ENCODE measurements at regions not wholly inside any gene's neighbourhood (a gene's known extent, or its start where the extent isn't known, plus 50 kb on each side); places are given as distances from the start of the nearest gene placed in this dataset.
"Not testable (repeated sequence)": the region's sequence is repeated elsewhere in the genome, so short reads cannot be mapped to it uniquely, and the experiment has no call there.

DNA sequence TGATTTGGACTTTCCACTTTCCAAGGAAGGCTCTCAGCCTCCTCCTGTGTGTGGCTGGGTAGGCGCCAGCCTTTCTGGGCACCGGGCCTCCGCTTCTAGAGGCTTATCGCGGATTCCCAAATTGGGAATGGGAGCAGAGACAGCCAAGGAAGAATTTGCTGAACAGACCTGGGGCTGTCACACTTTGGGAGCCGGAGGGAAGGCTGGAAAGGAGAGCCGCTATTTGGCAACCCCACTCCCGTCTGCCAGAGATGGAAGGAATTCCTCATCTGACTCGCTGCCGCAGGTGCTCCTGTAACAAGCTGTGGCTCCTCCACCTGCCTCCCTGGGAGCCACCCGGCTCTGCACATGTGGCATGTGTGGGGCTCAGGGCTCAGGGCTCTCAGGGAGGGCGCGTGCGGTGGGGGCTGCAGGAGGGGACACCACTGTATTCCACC lies 50.8 kb upstream of the ECHDC3 start:
- DNase-seq (ENCODE audit: low read depth in 4 of 4, low spot score in 1 of 4): no peak

DNA sequence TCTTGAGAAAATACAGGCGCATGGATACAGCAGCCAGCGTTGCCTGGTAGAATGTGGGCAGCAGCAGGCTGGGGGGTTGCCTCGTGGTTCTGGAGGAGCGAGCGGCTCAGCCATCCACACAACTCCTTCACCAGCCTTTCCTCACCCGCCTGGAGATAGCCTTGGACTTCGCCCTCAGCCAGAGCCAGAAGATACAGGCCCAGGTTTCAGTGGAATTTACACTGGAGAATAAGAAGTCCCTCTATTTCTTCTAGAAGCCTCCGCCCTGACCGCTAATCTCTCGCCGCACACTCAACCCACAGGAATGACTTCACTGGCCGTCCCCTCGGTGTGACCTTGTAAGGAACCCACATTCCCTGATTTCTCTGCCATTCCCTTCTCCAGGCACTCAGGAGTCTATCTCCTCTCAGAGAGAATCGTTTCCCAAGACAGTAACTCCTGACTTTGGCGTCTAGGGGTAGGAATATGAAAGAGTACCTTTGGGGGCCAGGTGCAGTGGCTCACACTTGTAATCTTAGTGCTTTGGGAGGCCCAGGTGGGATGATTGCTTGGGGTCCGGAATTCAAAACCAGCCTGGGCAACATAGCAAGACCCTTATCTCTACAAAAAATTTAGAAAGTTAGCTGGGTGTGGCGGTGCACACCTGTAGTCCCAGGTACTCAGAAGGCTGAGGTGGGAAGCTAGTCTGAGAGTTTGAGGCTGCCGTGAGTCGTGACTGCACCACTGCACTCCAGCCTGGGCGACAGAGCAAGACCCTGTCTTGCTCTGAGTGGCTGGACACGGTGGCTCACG lies 52.0 kb upstream of the ECHDC3 start:
- DNase-seq (ENCODE audit: low read depth in 4 of 4, low spot score in 1 of 4): no peak

DNA sequence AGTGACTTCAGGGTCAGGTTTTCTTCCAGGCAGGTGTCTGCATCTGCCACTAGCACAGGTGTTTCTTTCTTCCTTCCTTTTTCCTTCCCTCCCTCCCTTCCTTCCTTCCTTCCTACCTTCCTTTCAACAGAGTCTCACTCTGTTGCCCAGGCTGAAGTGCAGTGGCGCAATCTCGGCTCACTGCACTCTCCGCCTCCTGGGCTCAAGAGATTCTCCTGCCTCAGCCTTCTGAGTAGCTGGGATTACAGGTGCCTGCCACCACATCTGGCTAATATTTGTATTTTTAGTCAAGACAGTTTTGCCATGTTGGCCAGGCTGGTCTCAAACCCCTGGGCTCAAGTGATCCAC lies 53.8 kb upstream of the ECHDC3 start:
- DNase-seq (ENCODE audit: low read depth in 4 of 4, low spot score in 1 of 4): not testable (repeated sequence)

DNA sequence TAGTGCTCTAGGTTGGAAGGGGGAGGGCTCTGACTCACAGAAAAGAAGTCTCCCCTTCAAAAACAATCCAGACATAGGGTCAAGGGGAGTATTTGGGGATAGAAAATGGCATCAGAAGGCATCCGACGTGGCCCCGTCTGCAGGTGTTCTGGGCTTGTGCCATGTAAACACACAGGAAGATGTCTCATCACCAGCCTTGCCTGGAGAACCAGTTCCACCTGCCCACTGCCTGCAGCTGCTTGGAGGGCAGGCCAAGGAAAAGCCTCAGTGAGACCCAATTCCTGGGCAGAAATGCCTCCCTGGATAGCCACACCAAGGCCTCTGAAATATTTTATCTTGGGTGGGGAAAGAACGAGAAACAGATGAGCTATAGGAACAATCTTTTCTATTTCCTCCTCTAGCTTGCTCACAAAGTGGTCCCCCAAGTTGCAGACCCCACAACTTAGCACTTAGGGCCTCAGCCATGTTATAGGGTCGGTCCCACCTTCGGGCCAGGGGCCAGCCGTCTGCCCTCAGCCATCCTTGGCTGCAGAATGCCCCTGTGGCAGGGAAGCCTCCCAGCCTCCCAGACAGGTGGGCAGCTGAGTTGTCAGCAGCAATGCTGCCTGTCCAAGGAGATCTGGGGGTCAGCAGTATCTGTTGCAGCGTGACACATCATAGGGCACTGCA lies 54.3 kb upstream of the ECHDC3 start:
- DNase-seq (ENCODE audit: low read depth in 4 of 4, low spot score in 1 of 4): no peak

DNA sequence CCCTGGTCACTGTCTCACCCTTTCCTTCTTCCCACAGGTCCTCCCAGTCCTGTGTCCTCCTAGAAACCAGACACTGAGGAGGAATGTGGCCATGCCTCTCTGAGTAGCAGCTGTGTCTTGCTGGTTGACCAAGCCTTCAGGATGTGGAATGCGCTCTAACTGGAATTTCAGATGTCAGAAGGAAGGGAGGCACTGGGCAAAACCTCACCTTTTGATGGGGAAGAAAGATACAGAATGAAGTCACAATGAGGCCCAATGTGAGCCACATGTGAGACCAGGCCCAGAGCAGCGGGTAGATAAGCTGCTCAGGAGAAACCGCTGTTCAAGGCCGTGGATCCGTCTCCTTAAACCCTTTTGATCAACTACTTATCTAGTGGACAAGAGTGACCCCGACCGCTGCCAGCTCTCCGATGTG lies 54.8 kb upstream of the ECHDC3 start:
- DNase-seq (ENCODE audit: low read depth in 4 of 4, low spot score in 1 of 4): no peak

DNA sequence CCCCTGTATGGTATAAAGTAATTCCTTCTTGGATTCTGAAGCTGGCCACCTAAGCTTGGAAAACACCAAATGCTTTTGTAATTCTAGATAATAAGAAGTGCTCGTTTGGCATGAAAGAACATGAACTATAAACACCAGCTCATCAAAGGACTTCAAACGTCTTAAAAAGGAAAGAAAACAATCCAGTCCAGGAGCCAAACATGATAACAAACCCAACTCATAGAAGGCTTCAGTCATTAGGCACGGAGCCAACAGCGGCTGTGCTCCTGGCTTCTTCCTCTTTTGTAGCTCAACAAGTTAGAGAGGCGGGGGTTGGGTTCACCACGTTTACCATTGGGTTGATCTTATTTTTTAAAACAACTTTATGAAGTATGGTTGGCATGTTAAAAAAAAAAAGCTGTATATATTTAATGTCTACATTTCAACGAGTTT lies 56.4 kb upstream of the ECHDC3 start:
- no peak for DNase-seq (ENCODE audit: low read depth in 4 of 4, low spot score in 1 of 4)

DNA sequence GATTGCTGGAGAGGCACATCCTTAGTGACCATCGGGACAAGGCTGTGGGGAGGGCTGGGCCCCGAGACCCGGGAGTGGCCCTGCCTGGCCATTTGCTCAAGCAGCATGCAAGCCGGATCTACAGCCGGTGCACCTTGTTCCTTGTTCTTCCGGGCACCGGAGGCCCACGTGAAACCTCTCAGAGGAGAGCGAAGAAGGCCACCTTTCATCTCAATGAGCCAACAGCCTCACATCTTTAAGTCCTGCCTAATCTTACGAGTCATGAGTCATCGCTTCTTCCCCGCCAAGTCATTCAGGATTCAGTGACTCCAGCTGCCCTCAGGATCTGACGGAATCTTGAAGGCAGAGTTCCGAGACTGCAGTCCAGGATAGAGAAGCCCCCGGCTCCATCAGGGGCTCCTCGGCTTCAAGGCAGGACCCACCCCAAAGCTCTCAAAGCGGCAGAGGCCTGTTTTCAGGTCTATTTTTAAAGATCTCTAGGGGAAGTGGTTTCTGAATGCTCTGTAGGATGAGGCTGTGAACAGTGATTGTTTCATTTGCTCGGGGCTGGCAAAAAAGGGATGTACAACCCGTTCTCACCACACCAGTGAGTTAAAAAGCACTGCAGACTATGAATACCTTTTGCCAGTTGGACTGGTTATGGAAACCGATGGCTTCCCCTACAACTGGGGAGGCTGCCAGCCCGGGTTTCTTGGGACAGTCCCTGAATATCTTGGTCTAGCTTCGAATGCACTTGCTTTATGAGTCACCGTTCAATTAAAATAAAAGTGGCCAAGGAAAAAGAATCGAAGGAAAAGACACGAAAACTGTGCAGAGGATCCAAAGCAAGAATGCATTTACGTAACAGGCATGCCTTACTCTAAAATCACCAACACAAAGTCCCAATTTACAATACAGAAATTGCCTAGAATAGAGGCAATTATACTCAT lies 57.2 kb upstream of the ECHDC3 start:
- DNase-seq (ENCODE audit: low read depth in 4 of 4, low spot score in 1 of 4): peak in 3 of 4 experiments; percentile 19 to 51 (median 26)

DNA sequence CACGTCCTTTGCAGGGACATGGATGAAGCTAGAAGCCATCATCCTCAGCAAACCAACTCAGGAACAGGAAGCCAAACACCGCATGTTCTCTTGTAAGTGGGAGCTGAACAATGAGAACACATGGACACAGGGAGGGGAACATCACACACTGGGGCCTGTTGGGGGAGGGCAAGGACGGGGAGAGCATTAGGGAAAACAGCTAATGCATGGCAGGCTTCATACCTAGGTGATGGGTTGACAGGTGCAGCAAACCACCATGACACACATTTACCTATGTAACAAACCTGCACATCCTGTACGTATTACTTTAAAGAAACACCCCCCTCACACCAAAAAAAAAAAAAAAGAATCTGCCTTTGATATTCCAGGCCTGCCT lies 57.9 kb upstream of the ECHDC3 start:
- not testable (repeated sequence) for DNase-seq (ENCODE audit: low read depth in 4 of 4, low spot score in 1 of 4)

DNA sequence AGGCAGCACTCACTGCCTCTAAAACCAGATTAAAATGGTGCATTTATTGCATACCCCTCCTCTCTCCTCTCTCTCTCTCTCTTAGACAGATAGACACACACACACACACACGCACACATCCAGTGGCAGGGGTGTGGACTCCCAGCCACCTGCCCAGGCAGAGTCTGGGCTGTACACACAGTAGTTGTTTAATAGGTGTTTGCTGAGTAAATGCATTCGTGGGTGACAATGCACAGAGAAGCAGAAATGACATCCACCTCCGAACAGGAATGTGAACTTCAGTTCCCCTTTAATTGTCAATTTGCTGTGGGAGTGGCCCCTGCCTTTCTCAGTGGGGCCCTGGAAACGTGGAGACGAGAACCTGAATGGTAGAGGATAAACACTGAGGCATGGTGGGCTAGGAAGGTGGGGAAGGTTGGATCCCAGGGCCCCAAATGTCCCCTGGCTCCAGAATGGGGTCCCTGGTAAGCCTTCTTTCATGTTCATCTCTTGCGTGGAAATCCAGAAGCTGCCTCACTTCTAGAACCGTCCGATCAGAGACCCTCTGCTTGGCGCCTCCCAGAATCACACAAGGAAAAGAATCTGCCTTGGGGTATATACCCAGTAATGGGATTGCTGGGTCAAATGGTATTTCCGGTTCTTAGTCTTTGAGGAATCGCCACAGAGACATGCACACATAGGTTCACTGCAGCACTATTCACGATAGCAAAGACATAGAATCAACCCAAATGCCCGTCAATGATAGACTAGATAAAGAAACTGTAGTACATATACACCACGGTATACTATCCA lies 58.5 kb upstream of the ECHDC3 start:
- no peak for DNase-seq (ENCODE audit: low read depth in 4 of 4, low spot score in 1 of 4)

DNA sequence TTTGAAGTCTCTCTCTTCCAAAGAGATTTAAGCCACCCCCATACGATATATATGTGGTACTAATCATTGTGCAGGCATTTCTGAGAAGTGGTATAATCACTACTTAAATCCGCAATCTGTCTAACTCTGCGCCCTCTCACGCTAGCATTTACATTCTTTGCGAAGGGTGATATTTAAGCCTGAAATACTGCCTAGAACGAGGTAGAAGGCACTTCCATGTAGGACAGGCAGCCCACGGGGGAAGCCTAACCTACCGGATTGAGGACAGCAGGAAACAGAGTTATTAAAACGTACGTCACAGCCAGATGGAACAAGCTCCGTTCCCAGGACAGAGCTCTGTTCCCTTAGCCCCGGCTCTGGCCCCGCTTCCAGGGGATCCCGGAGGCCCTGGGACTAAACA lies 59.3 kb upstream of the ECHDC3 start:
- no peak for DNase-seq (ENCODE audit: low read depth in 4 of 4, low spot score in 1 of 4)

DNA sequence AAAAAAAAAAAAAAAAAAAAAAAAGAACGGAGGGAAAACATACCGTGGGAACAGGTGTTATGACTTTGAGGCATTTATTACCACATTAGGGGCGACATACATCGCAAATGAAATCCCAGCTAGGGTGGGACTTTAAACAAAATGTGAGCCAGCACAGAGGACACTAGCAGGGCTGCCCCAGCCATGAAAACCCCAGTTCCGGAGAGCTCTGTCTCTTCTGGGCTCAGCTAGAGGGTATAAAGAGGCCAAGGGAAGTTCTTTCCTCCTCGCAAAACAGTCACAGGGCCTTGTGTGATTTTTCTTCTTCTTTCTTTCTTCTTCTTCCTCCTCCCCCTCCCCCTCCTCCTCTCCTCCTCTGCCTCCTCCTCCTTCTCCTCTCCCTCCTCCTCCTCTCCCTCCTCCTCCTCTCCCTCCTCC lies 59.9 kb upstream of the ECHDC3 start:
- no peak for DNase-seq (ENCODE audit: low read depth in 4 of 4, low spot score in 1 of 4)

DNA sequence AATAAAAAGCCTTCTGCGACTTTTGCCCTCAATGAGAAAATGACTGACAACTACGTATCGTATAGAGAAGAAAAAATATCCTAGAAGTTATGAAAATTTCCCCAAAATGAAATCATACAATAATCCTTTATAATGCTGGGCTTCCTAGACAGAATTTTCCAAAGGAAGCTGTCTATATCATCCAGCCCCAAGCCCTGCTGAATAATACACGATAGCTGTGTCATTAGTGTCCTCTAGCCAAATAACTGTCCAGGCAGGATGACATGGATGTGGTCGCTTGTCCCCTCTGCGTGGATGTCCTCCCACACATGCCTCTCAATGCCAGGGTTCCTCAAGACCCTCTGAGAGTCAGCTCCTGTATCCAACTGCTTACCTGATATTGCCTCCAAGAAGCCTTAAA lies 61.7 kb upstream of the ECHDC3 start:
- no peak for DNase-seq (ENCODE audit: low read depth in 4 of 4, low spot score in 1 of 4)

DNA sequence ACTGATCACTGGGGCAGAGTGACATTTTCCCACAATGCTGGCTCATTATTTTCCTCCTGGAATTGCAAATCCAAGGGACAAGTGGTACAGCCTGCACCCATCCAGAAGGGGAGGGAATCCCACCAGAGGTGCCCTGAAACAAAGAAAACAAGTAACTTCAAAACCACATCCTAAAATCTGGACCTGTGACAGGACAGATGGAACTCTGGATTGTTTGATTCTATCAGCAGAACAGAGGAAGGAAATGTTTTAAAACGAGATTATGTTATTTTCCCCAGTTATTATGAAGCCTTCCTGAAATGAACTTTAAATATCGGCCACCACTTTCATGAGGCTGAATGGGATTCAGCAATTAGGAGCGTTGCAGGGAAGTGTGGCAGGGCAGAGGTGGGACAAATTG lies 62.2 kb upstream of the ECHDC3 start:
- DNase-seq (ENCODE audit: low read depth in 4 of 4, low spot score in 1 of 4): no peak

DNA sequence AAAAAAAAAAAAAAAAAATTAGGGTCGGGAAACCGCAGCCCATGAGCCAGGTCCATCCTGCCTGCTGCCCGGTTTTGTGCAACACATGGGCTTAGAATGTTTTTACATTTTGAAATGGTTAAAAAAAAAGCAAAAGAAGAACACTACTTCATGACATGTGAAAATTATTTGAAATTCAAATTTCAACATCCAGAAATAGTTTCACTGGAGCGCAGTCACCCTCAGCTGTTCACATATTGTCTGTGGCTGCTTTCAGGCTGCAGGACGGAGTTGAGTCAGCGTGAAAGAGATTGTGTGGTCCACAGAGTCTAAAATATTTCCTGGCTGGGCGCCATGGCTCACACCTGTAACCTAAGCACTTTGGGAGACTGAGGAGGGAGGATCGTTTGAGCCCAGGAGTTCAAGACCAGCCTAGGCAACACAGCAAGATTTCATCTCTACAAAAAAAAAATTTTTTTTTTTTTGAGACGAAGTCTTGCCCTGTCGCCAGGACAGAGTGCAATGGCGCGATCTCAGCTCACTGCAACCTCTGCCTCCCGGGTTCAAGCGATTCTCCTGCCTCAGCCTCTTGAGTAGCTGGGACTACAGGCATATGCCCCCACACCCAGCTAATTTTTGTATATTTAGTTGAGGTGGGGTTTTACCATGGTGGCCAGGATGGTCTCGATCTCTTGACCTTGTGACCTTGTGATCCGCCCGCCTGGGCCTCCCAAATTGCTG lies 63.9 kb upstream of the ECHDC3 start:
- DNase-seq (ENCODE audit: low read depth in 4 of 4, low spot score in 1 of 4): no peak

DNA sequence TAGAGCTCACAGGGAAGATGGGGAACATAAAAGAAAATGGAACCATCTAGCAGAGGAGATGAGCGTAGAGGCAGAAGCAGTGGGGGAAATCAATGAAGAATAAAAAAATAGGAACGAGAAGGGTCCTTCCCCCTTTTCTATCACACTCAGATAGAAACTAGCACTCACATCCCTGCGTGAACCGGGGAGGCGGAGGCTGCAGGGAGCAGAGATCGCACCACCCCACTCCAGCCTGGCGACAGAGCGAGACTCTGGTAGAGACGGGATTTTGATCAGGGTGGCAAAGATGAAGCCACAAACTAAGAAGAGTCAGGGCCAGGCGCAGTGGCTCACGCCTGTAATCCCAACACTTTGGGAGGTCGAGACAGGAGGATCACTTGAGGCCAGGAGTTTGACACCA lies 64.7 kb upstream of the ECHDC3 start:
- DNase-seq (ENCODE audit: low read depth in 4 of 4, low spot score in 1 of 4): no peak

DNA sequence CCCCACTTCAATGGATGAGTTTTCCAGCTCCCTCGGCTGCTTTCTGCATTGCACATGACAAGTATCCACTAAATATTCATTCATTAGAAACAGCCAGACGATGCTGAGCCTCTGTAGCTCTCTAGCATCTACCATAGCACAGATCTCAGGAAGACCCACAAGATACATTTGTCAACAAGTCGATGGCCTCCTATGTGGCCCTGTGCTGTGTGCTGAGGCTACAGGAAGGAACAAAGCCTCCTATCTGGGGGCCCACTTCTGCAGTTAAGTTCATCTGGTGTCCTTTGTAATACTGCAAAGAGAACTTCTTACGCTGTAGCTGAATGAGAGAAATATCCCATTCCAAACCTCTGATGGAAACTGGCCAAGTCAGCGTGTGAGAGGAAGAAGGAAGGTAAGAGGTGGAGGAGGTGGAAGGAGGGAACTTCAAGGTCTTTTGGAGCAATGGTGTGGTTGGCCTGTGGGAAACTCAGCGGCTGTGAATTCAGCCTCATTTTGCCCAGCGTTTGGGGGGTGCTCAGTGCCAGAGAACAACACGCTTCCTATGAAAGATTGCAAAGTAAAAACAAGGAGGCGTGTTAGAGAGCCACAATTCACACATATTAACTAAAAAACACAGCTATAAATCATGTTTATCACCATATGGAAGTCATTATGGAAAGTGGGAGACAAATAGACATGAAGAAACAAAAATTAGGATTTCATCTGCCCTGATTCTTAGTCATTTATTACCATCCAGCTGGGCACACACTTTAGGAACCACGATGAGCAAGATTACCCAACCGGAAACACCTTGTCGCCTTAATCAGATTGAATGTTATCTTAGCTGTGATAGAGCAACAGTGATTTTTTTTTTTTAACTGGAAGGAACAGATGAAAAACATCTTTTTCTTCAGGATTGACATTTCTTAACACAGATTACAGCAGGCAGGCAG lies 62.2 kb upstream of the USP6NL start:
- DNase-seq (ENCODE audit: low read depth in 4 of 4, low spot score in 1 of 4): no peak

DNA sequence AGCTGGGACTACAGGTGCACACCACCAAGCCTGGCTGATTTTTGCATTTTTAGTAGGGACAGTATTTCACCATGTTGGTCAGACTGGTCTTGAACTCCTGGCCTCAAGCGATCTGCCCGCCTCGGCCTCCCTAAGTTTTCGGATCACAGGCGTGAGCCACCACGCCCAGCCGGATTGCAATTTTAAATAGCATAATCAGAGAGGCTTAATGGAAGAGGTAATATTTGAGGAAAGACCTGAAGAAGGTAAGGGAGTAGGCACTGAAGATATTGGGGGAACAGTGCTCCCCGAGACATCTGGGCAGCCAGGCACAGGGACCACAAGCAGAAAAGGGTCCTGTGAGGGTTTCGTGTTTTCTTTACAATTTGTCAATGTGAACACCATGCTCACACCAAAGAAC lies 61.4 kb upstream of the USP6NL start:
- DNase-seq (ENCODE audit: low read depth in 4 of 4, low spot score in 1 of 4): no peak

DNA sequence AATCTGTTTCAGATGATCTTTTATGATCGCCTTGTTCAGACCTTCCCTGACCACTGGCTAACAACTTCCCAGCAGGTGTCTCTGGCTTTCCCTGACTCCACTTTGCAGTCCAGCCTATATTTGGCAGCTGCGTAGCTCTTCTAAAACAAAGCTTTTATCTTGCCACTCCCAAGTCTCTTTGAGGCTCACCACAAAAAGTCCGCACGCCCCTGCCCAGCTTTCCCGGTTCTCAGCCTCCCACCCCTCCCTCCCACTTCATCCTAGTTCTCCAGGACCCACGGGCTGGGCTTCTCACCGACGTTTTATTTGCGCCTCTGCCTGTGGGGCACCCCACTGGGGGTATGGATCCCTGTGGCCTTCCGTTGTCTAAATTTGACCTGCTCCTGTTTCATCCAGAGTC lies 58.9 kb upstream of the USP6NL start:
- DNase-seq (ENCODE audit: low read depth in 4 of 4, low spot score in 1 of 4): no peak
